Upper lobe of left lung (tissue), 4 donors: ENCODE measurements at regions not wholly inside any gene's neighbourhood (a gene's known extent, or its start where the extent isn't known, plus 50 kb on each side); places are given as distances from the start of the nearest gene placed in this dataset.

Experiments
- POLR2A ChIP-seq, 4 donors: fragments of 450-650 bp; IDR thresholded peaks; one replicate each; pipeline ENCODE4 v1.5.1; 2016 to 2017; ENCODE audit warnings: antibody characterized with exemption in 4 of 4, mild to moderate bottlenecking in 2 of 4
- POLR2AphosphoS5 ChIP-seq, 2 donors: sonication (generic); formaldehyde crosslinking; IDR thresholded peaks; one replicate each; pipeline ENCODE4 v1.5.1; 2017; ENCODE audit warnings: antibody characterized with exemption in 2 of 2
- TF ChIP-seq, protein P1 (sequence below), 6 experiments: fragments of 450-650 bp in 4 of 6; fragments of 200-600 bp in 2 of 6; sonication (generic) in 2 of 6; IDR thresholded peaks; one replicate each; pipeline ENCODE4 v1.5.1; 2016 to 2019; ENCODE audit warnings: antibody characterized with exemption in 6 of 6

DNA sequence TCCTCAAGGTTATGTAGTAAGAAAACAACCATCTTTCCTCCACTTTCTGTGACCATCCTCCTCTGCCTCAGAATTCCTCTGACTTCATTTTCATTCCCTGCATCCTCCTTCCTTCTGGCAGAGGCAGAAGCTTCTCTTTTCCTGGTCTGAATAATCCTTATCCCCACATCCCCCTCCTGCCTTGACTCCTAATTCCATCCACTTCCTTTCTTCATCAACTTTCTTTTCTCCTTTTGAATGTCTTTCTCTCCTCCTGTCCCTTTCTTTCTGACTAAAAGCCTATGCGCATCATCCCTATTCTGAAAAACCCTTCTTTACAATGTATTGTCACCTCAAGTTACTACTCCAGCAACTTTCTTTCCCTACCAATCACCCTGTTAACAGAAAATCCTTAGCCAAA, 79.0 kb downstream of the CDO1 start:
- TF ChIP-seq, protein P1, sequence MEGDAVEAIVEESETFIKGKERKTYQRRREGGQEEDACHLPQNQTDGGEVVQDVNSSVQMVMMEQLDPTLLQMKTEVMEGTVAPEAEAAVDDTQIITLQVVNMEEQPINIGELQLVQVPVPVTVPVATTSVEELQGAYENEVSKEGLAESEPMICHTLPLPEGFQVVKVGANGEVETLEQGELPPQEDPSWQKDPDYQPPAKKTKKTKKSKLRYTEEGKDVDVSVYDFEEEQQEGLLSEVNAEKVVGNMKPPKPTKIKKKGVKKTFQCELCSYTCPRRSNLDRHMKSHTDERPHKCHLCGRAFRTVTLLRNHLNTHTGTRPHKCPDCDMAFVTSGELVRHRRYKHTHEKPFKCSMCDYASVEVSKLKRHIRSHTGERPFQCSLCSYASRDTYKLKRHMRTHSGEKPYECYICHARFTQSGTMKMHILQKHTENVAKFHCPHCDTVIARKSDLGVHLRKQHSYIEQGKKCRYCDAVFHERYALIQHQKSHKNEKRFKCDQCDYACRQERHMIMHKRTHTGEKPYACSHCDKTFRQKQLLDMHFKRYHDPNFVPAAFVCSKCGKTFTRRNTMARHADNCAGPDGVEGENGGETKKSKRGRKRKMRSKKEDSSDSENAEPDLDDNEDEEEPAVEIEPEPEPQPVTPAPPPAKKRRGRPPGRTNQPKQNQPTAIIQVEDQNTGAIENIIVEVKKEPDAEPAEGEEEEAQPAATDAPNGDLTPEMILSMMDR (IDR thresholded peaks at IDR 0.05), result no peak
- TF ChIP-seq POLR2A (IDR thresholded peaks at IDR 0.05), result no peak
- no peak for TF ChIP-seq POLR2AphosphoS5 (IDR thresholded peaks at IDR 0.05)
